ENCODE measurements at regions not wholly inside any gene's neighbourhood (a gene's known extent, or its start where the extent isn't known, plus 50 kb on each side); places are given as distances from the start of the nearest gene placed in this dataset.

DNA sequence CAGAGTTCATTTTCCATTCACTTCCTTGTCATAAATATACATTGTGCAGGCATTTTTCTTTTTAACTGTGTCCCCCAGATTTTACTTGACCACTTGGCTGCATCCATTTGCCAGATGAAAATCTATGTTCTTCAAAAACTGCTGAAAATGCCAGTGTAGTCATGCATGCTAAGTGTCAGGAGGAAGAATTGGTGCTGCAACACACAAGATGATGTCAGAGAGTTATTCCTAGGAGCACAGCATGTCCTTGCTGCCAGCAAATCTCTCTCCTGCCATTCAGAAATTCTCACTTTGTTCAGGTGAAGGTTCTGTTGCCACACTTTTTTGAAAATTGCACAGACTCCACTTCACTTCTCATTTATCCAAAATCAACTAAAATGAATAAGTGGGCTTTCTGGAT is 106.4 kb upstream of the MAGI3 start:
- TF ChIP-seq GABPA (IDR thresholded peaks at IDR 0.05; ENCODE audit: borderline replicate concordance, insufficient read depth, low read length) = no peak
- TF ChIP-seq GTF2F1 (IDR thresholded peaks at IDR 0.05; ENCODE audit: borderline replicate concordance, low read depth, low read length) = no peak
- no peak for TF ChIP-seq MAFK (IDR thresholded peaks at IDR 0.05; ENCODE audit: low read depth, low read length)
- no peak for TF ChIP-seq TEAD4 (IDR thresholded peaks at IDR 0.05; ENCODE audit: low read depth, low read length)
- no peak for TF ChIP-seq POLR2A (IDR thresholded peaks at IDR 0.05; ENCODE audit: control extremely low read depth in 1 of 2, low read depth in 2 of 2, low read length in 2 of 2)
- TF ChIP-seq, protein P1, sequence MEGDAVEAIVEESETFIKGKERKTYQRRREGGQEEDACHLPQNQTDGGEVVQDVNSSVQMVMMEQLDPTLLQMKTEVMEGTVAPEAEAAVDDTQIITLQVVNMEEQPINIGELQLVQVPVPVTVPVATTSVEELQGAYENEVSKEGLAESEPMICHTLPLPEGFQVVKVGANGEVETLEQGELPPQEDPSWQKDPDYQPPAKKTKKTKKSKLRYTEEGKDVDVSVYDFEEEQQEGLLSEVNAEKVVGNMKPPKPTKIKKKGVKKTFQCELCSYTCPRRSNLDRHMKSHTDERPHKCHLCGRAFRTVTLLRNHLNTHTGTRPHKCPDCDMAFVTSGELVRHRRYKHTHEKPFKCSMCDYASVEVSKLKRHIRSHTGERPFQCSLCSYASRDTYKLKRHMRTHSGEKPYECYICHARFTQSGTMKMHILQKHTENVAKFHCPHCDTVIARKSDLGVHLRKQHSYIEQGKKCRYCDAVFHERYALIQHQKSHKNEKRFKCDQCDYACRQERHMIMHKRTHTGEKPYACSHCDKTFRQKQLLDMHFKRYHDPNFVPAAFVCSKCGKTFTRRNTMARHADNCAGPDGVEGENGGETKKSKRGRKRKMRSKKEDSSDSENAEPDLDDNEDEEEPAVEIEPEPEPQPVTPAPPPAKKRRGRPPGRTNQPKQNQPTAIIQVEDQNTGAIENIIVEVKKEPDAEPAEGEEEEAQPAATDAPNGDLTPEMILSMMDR (IDR thresholded peaks at IDR 0.05; ENCODE audit: control extremely low read depth in 1 of 3, insufficient read depth in 1 of 3, low read depth in 1 of 3, low read length in 3 of 3) = no peak

Measured in H1 (cell line).